ENCODE measurements at regions not wholly inside any gene's neighbourhood (a gene's known extent, or its start where the extent isn't known, plus 50 kb on each side); places are given as distances from the start of the nearest gene placed in this dataset.

- Histone ChIP-seq H3K4me1 (replicated peaks in 1 of 2; ENCODE audit: control insufficient read depth in 2 of 2, insufficient read depth in 2 of 2, low read length in 2 of 2) (no peaks in the 10 kb centered on the region), H3K4me2 (ENCODE audit: insufficient read depth, low read length) (no peak overlapping the region), H3K27ac (ENCODE audit: extremely low read depth, low read depth, low read length) (no peak overlapping the region), H4K20me1 (replicated peaks; ENCODE audit: control insufficient read depth, insufficient read depth, low read length) (no peaks in the 10 kb centered on the region), H3K4me3 (no peak overlapping the region), H3K9me3 (replicated peaks; ENCODE audit: control insufficient read depth, insufficient read depth, low read depth, low read length) (no peaks in the 10 kb centered on the region), H3K79me2 (ENCODE audit: control insufficient read depth, insufficient read depth, low read length) (no peaks in the 10 kb centered on the region), H3K9me1 (ENCODE audit: control insufficient read depth, insufficient read depth, low read length) (no peaks in the 10 kb centered on the region), H2AFZ (ENCODE audit: low read depth, low read length) (no peak overlapping the region), H3K9ac (ENCODE audit: insufficient read depth in 1 of 2, low read depth in 2 of 2, low read length in 2 of 2) (no peak overlapping the region), H3K36me3 (ENCODE audit: control insufficient read depth, insufficient read depth, low read length) (no peaks in the 10 kb centered on the region), H3K27me3 (ENCODE audit: control insufficient read depth in 2 of 2, insufficient read depth in 2 of 2, low read length in 2 of 2) (peaks cover 0 to 5% of the 10 kb centered on the region in 2 experiments; a peak in 2 of 5 replicates)
- in situ Hi-C loops (cut with MboI), result no loop called here
- BruUV-seq (replicated peaks), result no TSS peak
- DNase-seq (ENCODE audit: extremely low read depth in 1 of 4, low spot score in 3 of 4) (no peak), FAIRE-seq (no peak), ATAC-seq (no peak)
- intact Hi-C loops (cut with micrococcal nuclease), result no loop called here
- 0% methylated on average over 1 of the region's 1 CpG for WGBS (ENCODE audit: insufficient coverage, low coverage, missing lambda C conversion rate)
- ChIA-PET POLR2A (interaction anchor here (1.0 kb wide), 1 partner anchor 8 kb away, joined by 4 read pairs; no protein-coding TSS in a partner anchor), CTCF (ENCODE audit: low intra/inter-chr PET ratio) (no interaction called here)
- TF ChIP-seq FOXP1 (CRISPR knock-in tag; IDR thresholded peaks at IDR 0.05), result no peak
Observed at GRCh38 chr2:15094161-15094560, 461.6 kb downstream of the LRATD1 start.

GRCh38 chr2:15096873-15097272 lies 464.3 kb downstream of the NBAS start:
- Histone ChIP-seq H3K4me3 (no peak overlapping the region), H3K9ac (ENCODE audit: insufficient read depth in 1 of 2, low read depth in 2 of 2, low read length in 2 of 2) (no peak overlapping the region), H3K4me2 (ENCODE audit: insufficient read depth, low read length) (no peak overlapping the region), H3K4me1 (replicated peaks in 1 of 2; ENCODE audit: control insufficient read depth in 2 of 2, insufficient read depth in 2 of 2, low read length in 2 of 2) (no peaks in the 10 kb centered on the region), H3K79me2 (ENCODE audit: control insufficient read depth, insufficient read depth, low read length) (no peaks in the 10 kb centered on the region), H3K27ac (ENCODE audit: extremely low read depth, low read depth, low read length) (no peak overlapping the region), H3K9me1 (ENCODE audit: control insufficient read depth, insufficient read depth, low read length) (no peaks in the 10 kb centered on the region), H4K20me1 (replicated peaks; ENCODE audit: control insufficient read depth, insufficient read depth, low read length) (no peaks in the 10 kb centered on the region), H2AFZ (ENCODE audit: low read depth, low read length) (no peak overlapping the region), H3K36me3 (ENCODE audit: control insufficient read depth, insufficient read depth, low read length) (no peaks in the 10 kb centered on the region), H3K27me3 (ENCODE audit: control insufficient read depth in 2 of 2, insufficient read depth in 2 of 2, low read length in 2 of 2) (peaks cover 0 to 5% of the 10 kb centered on the region in 2 experiments; a peak in 2 of 5 replicates), H3K9me3 (replicated peaks; ENCODE audit: control insufficient read depth, insufficient read depth, low read depth, low read length) (no peaks in the 10 kb centered on the region)
- ChIA-PET CTCF (ENCODE audit: low intra/inter-chr PET ratio) (no interaction called here), POLR2A (no interaction called here)
- intact Hi-C loops (cut with micrococcal nuclease), result no loop called here
- TF ChIP-seq PHF8 (IDR thresholded peaks at IDR 0.05; ENCODE audit: borderline replicate concordance, low read length) (no peak), RBBP5 (IDR thresholded peaks at IDR 0.05; ENCODE audit: borderline replicate concordance, insufficient read depth, low read length, poor library complexity, severe bottlenecking) (no peak), ZNF175 (CRISPR knock-in tag; IDR thresholded peaks at IDR 0.05; ENCODE audit: low read depth) (no peak), TRIM28 (IDR thresholded peaks at IDR 0.05) (no peak), CCNT2 (IDR thresholded peaks at IDR 0.05; ENCODE audit: borderline replicate concordance, extremely low read depth, insufficient read length, low read depth, low read length) (no peak), ZNF121 (CRISPR knock-in tag; conservative IDR thresholded peaks at IDR 0.05) (no peak), SMC3 (conservative IDR thresholded peaks at IDR 0.05; ENCODE audit: insufficient read depth, low read depth, low read length) (no peak), KLF6 (CRISPR knock-in tag; IDR thresholded peaks at IDR 0.05; ENCODE audit: borderline replicate concordance) (no peak), DACH1 (IDR thresholded peaks at IDR 0.05; ENCODE audit: partially characterized antibody) (no peak), PPARD (CRISPR knock-in tag; IDR thresholded peaks at IDR 0.05) (no peak), HSF4 (CRISPR knock-in tag; IDR thresholded peaks at IDR 0.05; ENCODE audit: borderline replicate concordance) (no peak), ZBTB7A (IDR thresholded peaks at IDR 0.05; ENCODE audit: borderline replicate concordance, control insufficient read depth, low read depth, low read length) (no peak), PURB (CRISPR knock-in tag; IDR thresholded peaks at IDR 0.05; ENCODE audit: low read depth) (no peak), TARDBP (IDR thresholded peaks at IDR 0.05) (no peak), ZNF24 (IDR thresholded peaks at IDR 0.05) (no peak)
- no peak for ATAC-seq
- in situ Hi-C loops (cut with MboI), result no loop called here
- no peak for DNase-seq (ENCODE audit: extremely low read depth in 1 of 4, low spot score in 3 of 4)
- no peak for FAIRE-seq
- no TSS peak for BruUV-seq (replicated peaks)

Data from K562 (cell line).